Subcutaneous abdominal adipose tissue (tissue), 5 donors: ENCODE measurements at regions not wholly inside any gene's neighbourhood (a gene's known extent, or its start where the extent isn't known, plus 50 kb on each side); places are given as distances from the start of the nearest gene placed in this dataset.

ENCODE experiments used
- H3K27ac ChIP-seq: one replicate; pipeline ENCODE4 v1.7.0; 2013; ENCODE audit warnings: low read depth, mild to moderate bottlenecking, inconsistent platforms, low read length, moderate library complexity
- H3K27me3 ChIP-seq, 5 donors: one replicate each; pipeline ENCODE4 v1.7.0; 2013; ENCODE audit warnings: low read length in 5 of 5, inconsistent platforms in 1 of 5; ENCODE audit not compliant: control insufficient read depth in 5 of 5, insufficient read depth in 4 of 5
- H3K36me3 ChIP-seq, 5 donors: one replicate each; pipeline ENCODE4 v1.7.0; 2013; ENCODE audit warnings: low read length in 5 of 5; ENCODE audit not compliant: control insufficient read depth in 5 of 5, insufficient read depth in 5 of 5
- H3K4me1 ChIP-seq, 5 donors: one replicate each; pipeline ENCODE4 v1.7.0; 2013; ENCODE audit warnings: low read length in 5 of 5, mild to moderate bottlenecking in 3 of 5, moderate library complexity in 1 of 5; ENCODE audit not compliant: control insufficient read depth in 5 of 5, insufficient read depth in 5 of 5
- H3K4me3 ChIP-seq, 5 donors: one replicate each; pipeline ENCODE4 v1.7.0; 2013; ENCODE audit warnings: low read length in 5 of 5, low read depth in 1 of 5
- H3K9ac ChIP-seq, 5 donors: one replicate each; pipeline ENCODE4 v1.7.0; 2013; ENCODE audit warnings: low read length in 5 of 5, mild to moderate bottlenecking in 4 of 5, moderate library complexity in 3 of 5
- H3K9me3 ChIP-seq, 5 donors: one replicate each; pipeline ENCODE4 v1.7.0; 2013; ENCODE audit warnings: low read length in 5 of 5; ENCODE audit not compliant: control insufficient read depth in 5 of 5
- donor health status: healthy.
- donor health status: healthy.
- donor health status: healthy.
- donor health status: healthy.
- donor health status: healthy.

- Histone ChIP-seq H3K27ac (no peak overlapping the region), H3K4me1 (peaks cover 0 to 6% (median 2%) of the 10 kb centered on the region in 5 donors)
Measured at GRCh38 chr4:126028876-126029275, 714.1 kb downstream of the FAT4 start.

GRCh38 chr4:126037231-126037630 lies 722.5 kb downstream of the FAT4 start:
- no peak overlapping the region for H3K27ac ChIP-seq
- no peaks in the 10 kb centered on the region for H3K36me3 ChIP-seq
- no peaks in the 10 kb centered on the region for H3K4me1 ChIP-seq
- no peaks in the 10 kb centered on the region for H3K9me3 ChIP-seq
- H3K27me3 ChIP-seq, result no peaks in the 10 kb centered on the region
- no peak overlapping the region for H3K4me3 ChIP-seq
- no peak overlapping the region for H3K9ac ChIP-seq

More at GRCh38 chr4:126028876-126029275, 714.1 kb downstream of the FAT4 start:
- Histone ChIP-seq H3K27me3 (no peaks in the 10 kb centered on the region), H3K4me3 (no peak overlapping the region), H3K9ac (no peak overlapping the region), H3K9me3 (peaks cover 0 to 3% (median 0%) of the 10 kb centered on the region in 5 donors), H3K36me3 (no peaks in the 10 kb centered on the region)

- Histone ChIP-seq H3K4me1 (no peaks in the 10 kb centered on the region), H3K4me3 (no peak overlapping the region), H3K27me3 (no peaks in the 10 kb centered on the region)
Measured at GRCh38 chr4:126038502-126039144, 723.9 kb downstream of the FAT4 start.

GRCh38 chr4:126046081-126046614 lies 731.4 kb downstream of the FAT4 start:
- Histone ChIP-seq H3K9ac (no peak overlapping the region), H3K27me3 (no peaks in the 10 kb centered on the region), H3K36me3 (no peaks in the 10 kb centered on the region), H3K4me1 (peaks cover 0 to 4% (median 0%) of the 10 kb centered on the region in 5 donors), H3K9me3 (no peaks in the 10 kb centered on the region), H3K27ac (no peak overlapping the region), H3K4me3 (no peak overlapping the region)

More at GRCh38 chr4:126038502-126039144, 723.9 kb downstream of the FAT4 start:
- no peak overlapping the region for H3K9ac ChIP-seq
- H3K9me3 ChIP-seq, result no peaks in the 10 kb centered on the region
- H3K36me3 ChIP-seq, result no peaks in the 10 kb centered on the region
- H3K27ac ChIP-seq, result no peak overlapping the region

GRCh38 chr4:126047114-126047513 lies 732.4 kb downstream of the FAT4 start:
- no peak overlapping the region for H3K9ac ChIP-seq
- no peaks in the 10 kb centered on the region for H3K9me3 ChIP-seq
- no peaks in the 10 kb centered on the region for H3K36me3 ChIP-seq
- peaks cover 0 to 4% (median 0%) of the 10 kb centered on the region in 5 donors for H3K4me1 ChIP-seq
- no peak overlapping the region for H3K27ac ChIP-seq
- no peak overlapping the region for H3K4me3 ChIP-seq
- no peaks in the 10 kb centered on the region for H3K27me3 ChIP-seq

GRCh38 chr4:126051689-126052424 lies 737.1 kb downstream of the FAT4 start:
- Histone ChIP-seq H3K27ac (no peak overlapping the region), H3K4me3 (no peak overlapping the region), H3K9ac (no peak overlapping the region), H3K4me1 (no peaks in the 10 kb centered on the region), H3K9me3 (no peaks in the 10 kb centered on the region), H3K36me3 (no peaks in the 10 kb centered on the region), H3K27me3 (no peaks in the 10 kb centered on the region)

- no peak overlapping the region for H3K4me3 ChIP-seq
- no peaks in the 10 kb centered on the region for H3K9me3 ChIP-seq
- H3K27me3 ChIP-seq, result no peaks in the 10 kb centered on the region
- H3K4me1 ChIP-seq, result no peaks in the 10 kb centered on the region
- H3K9ac ChIP-seq, result no peak overlapping the region
- no peaks in the 10 kb centered on the region for H3K36me3 ChIP-seq
- no peak overlapping the region for H3K27ac ChIP-seq
Measured at GRCh38 chr4:126056116-126056650, 741.4 kb downstream of the FAT4 start.

GRCh38 chr4:126057371-126057770 lies 742.6 kb downstream of the FAT4 start:
- no peaks in the 10 kb centered on the region for H3K4me1 ChIP-seq
- H3K9me3 ChIP-seq, result no peaks in the 10 kb centered on the region
- H3K27ac ChIP-seq, result no peak overlapping the region
- H3K27me3 ChIP-seq, result no peaks in the 10 kb centered on the region
- no peak overlapping the region for H3K4me3 ChIP-seq
- no peak overlapping the region for H3K9ac ChIP-seq
- H3K36me3 ChIP-seq, result no peaks in the 10 kb centered on the region

- no peaks in the 10 kb centered on the region for H3K9me3 ChIP-seq
- no peaks in the 10 kb centered on the region for H3K27me3 ChIP-seq
- no peaks in the 10 kb centered on the region for H3K36me3 ChIP-seq
- H3K27ac ChIP-seq, result no peak overlapping the region
- no peak overlapping the region for H3K9ac ChIP-seq
- no peaks in the 10 kb centered on the region for H3K4me1 ChIP-seq
- no peak overlapping the region for H3K4me3 ChIP-seq
Measured at GRCh38 chr4:126058596-126058995, 743.8 kb downstream of the FAT4 start.

GRCh38 chr4:126061655-126062054 lies 746.9 kb downstream of the FAT4 start:
- no peaks in the 10 kb centered on the region for H3K36me3 ChIP-seq
- no peaks in the 10 kb centered on the region for H3K27me3 ChIP-seq
- H3K4me1 ChIP-seq, result no peaks in the 10 kb centered on the region
- no peaks in the 10 kb centered on the region for H3K9me3 ChIP-seq
- H3K9ac ChIP-seq, result no peak overlapping the region
- H3K27ac ChIP-seq, result no peak overlapping the region
- H3K4me3 ChIP-seq, result no peak overlapping the region
